GM12874 (cell line): ENCODE measurements at regions not wholly inside any gene's neighbourhood (a gene's known extent, or its start where the extent isn't known, plus 50 kb on each side); places are given as distances from the start of the nearest gene placed in this dataset.

Experiments
- CTCF ChIP-seq: IDR thresholded peaks from 2 replicates; pipeline ENCODE4 v1.5.1; 2011; ENCODE audit warnings: low read depth, mild to moderate bottlenecking, control low read depth, low read length, moderate library complexity; ENCODE audit not compliant: insufficient read depth

- TF ChIP-seq CTCF: no peak
Measured at GRCh38 chr4:130333241-130333759, 1237.3 kb downstream of the C4orf33 start.

- TF ChIP-seq CTCF: no peak
Measured at GRCh38 chr4:130335417-130336194, 1239.7 kb downstream of the C4orf33 start.

DNA sequence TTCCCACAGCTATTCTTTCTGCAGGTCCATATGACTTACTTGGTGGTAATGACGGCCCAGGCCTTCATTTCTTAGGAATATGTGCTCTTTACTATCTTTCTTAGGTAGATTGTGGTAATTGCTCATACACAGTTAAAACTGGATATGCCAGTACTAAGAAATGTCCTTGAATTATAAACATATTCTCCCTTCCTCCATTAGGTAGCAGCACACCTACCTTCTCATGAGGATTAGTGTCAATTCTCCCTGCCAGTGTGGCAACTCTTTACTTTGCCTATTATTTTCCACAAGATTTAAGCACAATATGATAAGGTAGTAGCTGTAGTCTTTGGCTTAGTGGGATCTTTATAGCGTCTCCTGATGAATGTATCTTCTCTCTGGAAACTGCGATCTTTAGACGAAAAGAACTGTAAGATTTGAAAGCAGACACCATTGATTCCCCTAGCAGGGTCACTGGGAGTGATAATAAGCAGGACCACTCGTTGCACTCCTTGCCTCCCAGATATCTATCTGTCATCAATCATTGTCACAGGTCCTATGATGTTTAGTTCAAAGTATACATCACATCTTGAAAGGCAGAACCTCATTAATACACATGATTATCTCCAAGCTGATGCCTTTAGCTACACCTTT is 1240.7 kb downstream of the C4orf33 start:
- TF ChIP-seq CTCF: peak; percentile 38; the same call in 1 of the 2 replicates

DNA sequence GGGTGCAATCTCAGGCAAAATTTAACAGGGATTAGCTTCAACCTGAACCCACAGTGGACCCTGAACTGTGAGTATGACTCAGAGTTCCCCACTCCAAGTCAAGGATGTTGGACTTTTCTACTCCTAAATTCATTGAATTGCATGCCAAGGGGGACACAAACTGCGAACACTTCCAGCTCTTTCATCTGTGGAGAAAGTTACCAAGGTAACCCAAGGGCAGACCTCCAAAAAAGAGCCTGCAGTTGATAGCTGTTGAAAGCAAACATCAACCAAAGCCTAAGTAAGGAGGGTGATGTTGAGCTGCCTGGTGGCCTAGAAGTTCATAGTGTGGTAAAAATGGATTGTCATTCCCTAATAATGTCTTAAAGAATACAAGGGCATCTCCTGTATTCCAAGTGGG is 1242.9 kb downstream of the C4orf33 start:
- TF ChIP-seq CTCF: no peak

DNA sequence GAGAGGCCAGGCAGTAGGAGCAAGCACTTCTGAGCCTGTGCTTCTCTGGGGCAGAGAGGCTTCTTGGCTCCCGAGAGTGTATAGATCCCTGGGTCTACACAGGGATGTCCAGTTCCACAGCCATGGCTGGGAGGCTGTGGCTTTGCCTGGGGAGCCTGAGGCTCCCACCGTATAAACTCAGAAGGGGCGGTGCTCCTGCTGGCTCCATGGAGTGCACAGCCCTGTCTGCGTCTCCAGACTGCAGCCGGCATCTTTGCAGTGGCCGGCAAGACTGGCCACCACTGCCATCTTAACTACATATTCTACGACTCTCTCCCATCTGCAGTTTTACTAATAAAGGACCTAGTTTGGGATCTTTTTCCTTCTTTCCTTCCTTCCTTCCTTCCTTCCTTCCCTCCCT is 1253.8 kb downstream of the C4orf33 start:
- no peak for TF ChIP-seq CTCF

GRCh38 chr4:130356873-130357272 is 1260.9 kb downstream of the C4orf33 start:
- no peak for TF ChIP-seq CTCF

DNA sequence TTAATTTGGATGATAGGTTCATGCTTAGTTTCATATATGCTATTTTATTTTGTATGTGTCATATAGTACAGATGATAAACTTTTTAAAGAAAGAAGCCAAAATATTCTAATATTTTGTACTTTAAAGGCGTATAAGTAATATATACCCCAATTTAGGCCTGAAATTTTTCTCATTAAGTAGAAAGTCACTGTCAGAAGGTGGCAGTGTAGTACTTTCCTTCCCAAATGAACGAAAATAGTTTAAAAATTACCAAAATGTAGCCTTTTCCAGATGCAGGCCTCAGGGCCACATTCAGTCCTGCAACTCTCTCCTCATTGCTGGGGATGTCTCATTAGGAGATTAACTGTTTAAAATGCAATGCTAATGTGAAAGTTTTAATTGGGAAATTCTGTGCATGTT is 1263.6 kb downstream of the C4orf33 start:
- TF ChIP-seq CTCF: no peak
